Cardiac septum (tissue), 1 donor: ENCODE measurements at regions not wholly inside any gene's neighbourhood (a gene's known extent, or its start where the extent isn't known, plus 50 kb on each side); places are given as distances from the start of the nearest gene placed in this dataset. TPM values are rescaled to one million over a fixed set of nuclear protein-coding genes. Genes with fewer than 3 reads are reported as not detected.
"Not testable (repeated sequence)": the region's sequence is repeated elsewhere in the genome, so short reads cannot be mapped to it uniquely, and the experiment has no call there.

Source experiments
- DNase-seq: peaks from one replicate; pipeline ENCODE4 v3.0.0-alpha.2; 2020; ENCODE audit warnings: low spot score
- intact Hi-C: fragments of 100-400 bp; cut with DNase I; formaldehyde crosslinking; loops from one replicate; pipeline ENCODE4 v1.14.0; 2022
- microRNA-seq: library from miRNA; unstranded; fragments of <30 nt; microRNA quantifications from one replicate; pipeline ENCODE4 v1.2.0, GENCODE V29; 2020
- donor health status: DM: no; HTN: no; CAD: no.

DNA sequence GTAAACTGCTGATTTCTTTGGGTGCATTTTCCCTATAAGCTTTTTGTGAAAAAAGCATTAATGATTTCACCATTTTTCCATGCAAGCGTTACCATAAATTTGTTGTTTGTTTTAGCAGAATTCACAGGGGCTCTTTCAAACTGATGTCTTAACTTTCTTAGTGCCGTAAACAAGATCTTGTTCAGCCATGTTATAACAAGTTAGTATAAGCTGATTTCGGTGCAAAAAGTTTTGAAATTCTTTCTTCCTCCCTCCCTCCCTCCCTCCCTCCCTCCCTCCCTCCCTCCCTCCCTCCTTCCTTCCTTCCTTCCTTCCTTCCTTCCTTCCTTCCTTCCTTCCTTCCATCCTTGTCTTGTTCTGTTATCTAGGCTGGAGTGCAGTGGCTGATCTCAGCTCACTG lies 71.7 kb upstream of the CHORDC1 start:
- DNase-seq = no peak
- intact Hi-C loops = no loop called here

GRCh38 chr11:90294091-90294490 lies 71.2 kb upstream of the CHORDC1 start:
- DNase-seq = no peak
- intact Hi-C loops = no loop called here

- intact Hi-C loops = no loop called here
- DNase-seq = no peak
These were observed 65.5 kb upstream of the CHORDC1 start for GRCh38 chr11:90288212-90288821.

GRCh38 chr11:90286640-90287039 lies 63.8 kb upstream of the CHORDC1 start:
- no peak for DNase-seq
- intact Hi-C loops = no loop called here

- no peak for DNase-seq
- intact Hi-C loops = no loop called here
These were observed 61.3 kb upstream of the CHORDC1 start for GRCh38 chr11:90284171-90284570.

DNA sequence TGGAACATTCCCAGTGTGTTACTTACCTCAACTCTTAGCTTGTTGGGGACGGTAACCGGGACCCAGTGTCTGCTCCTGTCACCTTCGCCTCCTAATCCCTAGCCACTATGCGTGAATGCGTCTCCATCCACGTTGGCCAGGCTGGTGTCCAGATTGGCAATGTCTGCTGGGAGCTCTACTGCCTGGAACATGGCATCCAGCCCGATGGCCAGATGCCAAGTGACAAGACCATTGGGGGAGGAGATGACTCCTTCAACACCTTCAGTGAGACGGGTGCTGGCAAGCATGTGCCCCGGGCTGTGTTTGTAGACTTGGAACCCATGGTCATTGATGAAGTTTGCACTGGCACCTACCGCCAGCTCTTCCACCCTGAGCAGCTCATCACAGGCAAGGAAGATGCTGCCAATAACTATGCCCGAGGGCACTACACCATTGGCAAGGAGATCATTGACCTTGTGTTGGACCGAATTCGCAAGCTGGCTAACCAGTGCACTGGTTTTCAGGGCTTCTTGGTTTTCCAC lies 59.8 kb upstream of the CHORDC1 start:
- DNase-seq, intact Hi-C loops: not testable (repeated sequence)

DNA sequence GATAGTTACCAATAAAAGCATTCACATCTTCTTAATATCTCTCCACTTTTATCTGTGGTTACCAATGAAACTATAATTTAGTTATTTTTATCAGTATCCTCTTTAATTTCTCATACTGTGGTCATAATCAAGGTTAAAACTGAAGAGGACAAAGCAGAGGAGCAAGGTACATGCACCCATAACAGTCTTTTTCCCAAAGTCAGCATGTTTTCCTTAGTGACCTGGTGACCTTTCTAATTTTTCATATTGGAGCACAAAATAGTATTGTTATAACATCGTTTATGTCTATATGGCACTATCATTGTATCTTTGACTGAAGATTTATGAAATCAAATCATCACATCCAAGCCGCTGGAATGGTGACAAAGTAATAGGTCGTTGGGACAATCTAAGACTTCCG lies 51.5 kb upstream of the CHORDC1 start:
- no peak for DNase-seq
- intact Hi-C loops = no loop called here

Small RNA genes in the stretch of these regions (microRNA-seq; reads per million reads assigned to microRNA genes)
- not detected for gene MIR1261
- not detected for gene MIR4490
